Bronchial epithelial cell (primary cell): ENCODE measurements at regions not wholly inside any gene's neighbourhood (a gene's known extent, or its start where the extent isn't known, plus 50 kb on each side); places are given as distances from the start of the nearest gene placed in this dataset.

Source experiments
- DNase-seq: peaks from one replicate; pipeline ENCODE4 v3.0.0-alpha.2; 2010; ENCODE audit warnings: low read depth
- FAIRE-seq: peaks from 2 replicates; lab custom pipeline; 2011; peaks lifted over from hg19 to GRCh38; lab: Jason Lieb, UNC
- H3K27me3 ChIP-seq: 2 replicates; pipeline ENCODE4 v1.5.1; 2011; ENCODE audit warnings: low read length; ENCODE audit not compliant: control insufficient read depth, insufficient read depth
- H3K36me3 ChIP-seq: 2 replicates; pipeline ENCODE4 v1.5.1; 2011; ENCODE audit warnings: low read length; ENCODE audit not compliant: control insufficient read depth, insufficient read depth
- H3K4me3 ChIP-seq: 2 replicates; pipeline ENCODE4 v1.5.1; 2011; ENCODE audit warnings: mild to moderate bottlenecking, low read depth, low read length, control low read depth
- CTCF ChIP-seq: IDR thresholded peaks from 2 replicates; pipeline ENCODE4 v1.5.1; 2011; ENCODE audit warnings: mild to moderate bottlenecking, moderate library complexity, low read length, control low read depth, inconsistent platforms; ENCODE audit not compliant: insufficient read depth, severe bottlenecking

- FAIRE-seq, result no peak
These were observed 132.4 kb upstream of the CHORDC1 start for GRCh38 chr11:90355200-90355599.

GRCh38 chr11:90349731-90350130, 126.9 kb upstream of the CHORDC1 start:
- H3K36me3 ChIP-seq, result no peaks in the 10 kb centered on the region
- no peaks in the 10 kb centered on the region for H3K27me3 ChIP-seq
- TF ChIP-seq CTCF, result no peak
- DNase-seq (no peak), FAIRE-seq (no peak)
- H3K4me3 ChIP-seq, result no peak overlapping the region

More at GRCh38 chr11:90355200-90355599, 132.4 kb upstream of the CHORDC1 start:
- DNase-seq, result no peak
- Histone ChIP-seq H3K4me3 (no peak overlapping the region), H3K27me3 (no peaks in the 10 kb centered on the region), H3K36me3 (no peaks in the 10 kb centered on the region)
- TF ChIP-seq CTCF, result no peak

- H3K27me3 ChIP-seq, result no peaks in the 10 kb centered on the region
- no peak overlapping the region for H3K4me3 ChIP-seq
- no peaks in the 10 kb centered on the region for H3K36me3 ChIP-seq
- no peak for TF ChIP-seq CTCF
- peak; percentile 57 for DNase-seq
- FAIRE-seq, result no peak
These were observed 121.7 kb upstream of the CHORDC1 start for GRCh38 chr11:90344546-90344945.

GRCh38 chr11:90343673-90344072, 120.8 kb upstream of the CHORDC1 start:
- H3K27me3 ChIP-seq, result no peaks in the 10 kb centered on the region
- TF ChIP-seq CTCF, result no peak
- FAIRE-seq (no peak), DNase-seq (no peak)
- no peaks in the 10 kb centered on the region for H3K36me3 ChIP-seq
- H3K4me3 ChIP-seq, result no peak overlapping the region

GRCh38 chr11:90341986-90342385, 119.1 kb upstream of the CHORDC1 start:
- DNase-seq (no peak), FAIRE-seq (no peak)
- Histone ChIP-seq H3K27me3 (no peaks in the 10 kb centered on the region), H3K36me3 (no peaks in the 10 kb centered on the region), H3K4me3 (no peak overlapping the region)
- TF ChIP-seq CTCF, result no peak

GRCh38 chr11:90332415-90332814, 109.6 kb upstream of the CHORDC1 start:
- no peak for TF ChIP-seq CTCF
- no peaks in the 10 kb centered on the region for H3K27me3 ChIP-seq
- DNase-seq (peak; percentile 57), FAIRE-seq (no peak)
- H3K4me3 ChIP-seq, result no peak overlapping the region
- H3K36me3 ChIP-seq, result no peaks in the 10 kb centered on the region
